ENCODE measurements at regions not wholly inside any gene's neighbourhood (a gene's known extent, or its start where the extent isn't known, plus 50 kb on each side); places are given as distances from the start of the nearest gene placed in this dataset.
"Not testable (repeated sequence)": the region's sequence is repeated elsewhere in the genome, so short reads cannot be mapped to it uniquely, and the experiment has no call there.

- Histone ChIP-seq H3K36me3 (ENCODE audit: control insufficient read depth, insufficient read depth, low read length) (no peaks in the 10 kb centered on the region), H3K4me1 (ENCODE audit: control insufficient read depth, insufficient read depth, low read length) (0 out of 2 replicates have a peak, but pooled peaks cover 4% of the 10 kb centered on the region), H3K27me3 (ENCODE audit: control insufficient read depth, insufficient read depth, low read length) (peaks cover 44% of the 10 kb centered on the region), H3K9ac (ENCODE audit: low read length) (no peak overlapping the region), H3K27ac (ENCODE audit: low read depth, low read length) (no peak overlapping the region), H3K9me3 (ENCODE audit: control insufficient read depth, insufficient read depth, low read depth, low read length) (no peaks in the 10 kb centered on the region), H3K4me3 (ENCODE audit: low read depth, low read length) (no peak overlapping the region)
Observed at GRCh38 chr13:33353646-33354045, 68.1 kb upstream of the STARD13 start.

GRCh38 chr13:33355201-33355895, 69.8 kb upstream of the STARD13 start:
- no peaks in the 10 kb centered on the region for H3K4me1 ChIP-seq (ENCODE audit: control insufficient read depth, insufficient read depth, low read length)
- no peak overlapping the region for H3K27ac ChIP-seq (ENCODE audit: low read depth, low read length)
- H3K9me3 ChIP-seq (ENCODE audit: control insufficient read depth, insufficient read depth, low read depth, low read length): no peaks in the 10 kb centered on the region
- no peak overlapping the region for H3K9ac ChIP-seq (ENCODE audit: low read length)
- H3K36me3 ChIP-seq (ENCODE audit: control insufficient read depth, insufficient read depth, low read length): no peaks in the 10 kb centered on the region
- no peak overlapping the region for H3K4me3 ChIP-seq (ENCODE audit: low read depth, low read length)
- peaks cover 27% of the 10 kb centered on the region for H3K27me3 ChIP-seq (ENCODE audit: control insufficient read depth, insufficient read depth, low read length)

- not testable (repeated sequence) for H3K4me3 ChIP-seq (ENCODE audit: low read depth, low read length); H3K9me3 ChIP-seq (ENCODE audit: control insufficient read depth, insufficient read depth, low read depth, low read length); H3K4me1 ChIP-seq (ENCODE audit: control insufficient read depth, insufficient read depth, low read length)
Observed at GRCh38 chr13:33358076-33358475, 72.5 kb upstream of the STARD13 start.

GRCh38 chr13:33362986-33363727, 77.6 kb upstream of the STARD13 start:
- no peaks in the 10 kb centered on the region for H3K4me1 ChIP-seq (ENCODE audit: control insufficient read depth, insufficient read depth, low read length)
- no peaks in the 10 kb centered on the region for H3K9me3 ChIP-seq (ENCODE audit: control insufficient read depth, insufficient read depth, low read depth, low read length)
- no peak overlapping the region for H3K27ac ChIP-seq (ENCODE audit: low read depth, low read length)
- no peaks in the 10 kb centered on the region for H3K36me3 ChIP-seq (ENCODE audit: control insufficient read depth, insufficient read depth, low read length)
- H3K27me3 ChIP-seq (ENCODE audit: control insufficient read depth, insufficient read depth, low read length): no peaks in the 10 kb centered on the region
- H3K4me3 ChIP-seq (ENCODE audit: low read depth, low read length): no peak overlapping the region
- no peak overlapping the region for H3K9ac ChIP-seq (ENCODE audit: low read length)

More at GRCh38 chr13:33358076-33358475, 72.5 kb upstream of the STARD13 start:
- H3K36me3 ChIP-seq (ENCODE audit: control insufficient read depth, insufficient read depth, low read length); H3K27ac ChIP-seq (ENCODE audit: low read depth, low read length); H3K9ac ChIP-seq (ENCODE audit: low read length); H3K27me3 ChIP-seq (ENCODE audit: control insufficient read depth, insufficient read depth, low read length): not testable (repeated sequence)

DNA sequence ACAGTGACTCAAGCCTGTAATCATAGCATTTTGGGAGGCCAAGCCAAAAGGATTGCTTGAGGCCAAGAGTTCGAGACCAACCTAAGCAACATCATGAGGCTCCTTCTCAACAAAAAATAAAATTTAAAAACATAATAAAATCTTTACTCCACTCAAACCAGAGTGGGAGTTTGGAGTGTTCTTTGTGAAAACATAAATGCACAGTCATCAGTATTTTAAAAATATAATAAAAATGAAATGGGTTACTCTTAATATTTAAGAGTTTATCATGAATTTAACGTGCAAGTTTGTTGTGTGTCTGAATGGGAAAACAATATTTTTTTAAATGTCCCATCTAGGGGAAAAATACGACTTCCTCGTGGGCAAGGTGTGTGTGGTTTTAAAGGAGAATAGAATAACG, 78.6 kb upstream of the STARD13 start:
- H3K36me3 ChIP-seq (ENCODE audit: control insufficient read depth, insufficient read depth, low read length): no peaks in the 10 kb centered on the region
- no peaks in the 10 kb centered on the region for H3K27me3 ChIP-seq (ENCODE audit: control insufficient read depth, insufficient read depth, low read length)
- H3K9ac ChIP-seq (ENCODE audit: low read length): no peak overlapping the region
- H3K4me3 ChIP-seq (ENCODE audit: low read depth, low read length): no peak overlapping the region
- no peaks in the 10 kb centered on the region for H3K4me1 ChIP-seq (ENCODE audit: control insufficient read depth, insufficient read depth, low read length)
- no peak overlapping the region for H3K27ac ChIP-seq (ENCODE audit: low read depth, low read length)
- H3K9me3 ChIP-seq (ENCODE audit: control insufficient read depth, insufficient read depth, low read depth, low read length): no peaks in the 10 kb centered on the region

GRCh38 chr13:33366469-33367062, 81.0 kb upstream of the STARD13 start:
- Histone ChIP-seq H3K4me3 (ENCODE audit: low read depth, low read length) (no peak overlapping the region), H3K4me1 (ENCODE audit: control insufficient read depth, insufficient read depth, low read length) (no peaks in the 10 kb centered on the region), H3K27me3 (ENCODE audit: control insufficient read depth, insufficient read depth, low read length) (no peaks in the 10 kb centered on the region), H3K36me3 (ENCODE audit: control insufficient read depth, insufficient read depth, low read length) (no peaks in the 10 kb centered on the region), H3K9me3 (ENCODE audit: control insufficient read depth, insufficient read depth, low read depth, low read length) (no peaks in the 10 kb centered on the region), H3K27ac (ENCODE audit: low read depth, low read length) (no peak overlapping the region), H3K9ac (ENCODE audit: low read length) (no peak overlapping the region)

GRCh38 chr13:33367171-33367895, 81.8 kb upstream of the STARD13 start:
- no peak overlapping the region for H3K9ac ChIP-seq (ENCODE audit: low read length)

GRCh38 chr13:33367926-33368325, 82.4 kb upstream of the STARD13 start:
- H3K4me3 ChIP-seq (ENCODE audit: low read depth, low read length): no peak overlapping the region
- H3K27ac ChIP-seq (ENCODE audit: low read depth, low read length): no peak overlapping the region
- no peaks in the 10 kb centered on the region for H3K9me3 ChIP-seq (ENCODE audit: control insufficient read depth, insufficient read depth, low read depth, low read length)
- H3K36me3 ChIP-seq (ENCODE audit: control insufficient read depth, insufficient read depth, low read length): no peaks in the 10 kb centered on the region
- no peaks in the 10 kb centered on the region for H3K4me1 ChIP-seq (ENCODE audit: control insufficient read depth, insufficient read depth, low read length)
- no peaks in the 10 kb centered on the region for H3K27me3 ChIP-seq (ENCODE audit: control insufficient read depth, insufficient read depth, low read length)
- H3K9ac ChIP-seq (ENCODE audit: low read length): no peak overlapping the region

More at GRCh38 chr13:33367171-33367895, 81.8 kb upstream of the STARD13 start:
- H3K4me3 ChIP-seq (ENCODE audit: low read depth, low read length): no peak overlapping the region
- H3K27me3 ChIP-seq (ENCODE audit: control insufficient read depth, insufficient read depth, low read length): no peaks in the 10 kb centered on the region
- no peaks in the 10 kb centered on the region for H3K36me3 ChIP-seq (ENCODE audit: control insufficient read depth, insufficient read depth, low read length)
- no peaks in the 10 kb centered on the region for H3K9me3 ChIP-seq (ENCODE audit: control insufficient read depth, insufficient read depth, low read depth, low read length)
- H3K4me1 ChIP-seq (ENCODE audit: control insufficient read depth, insufficient read depth, low read length): no peaks in the 10 kb centered on the region
- H3K27ac ChIP-seq (ENCODE audit: low read depth, low read length): no peak overlapping the region

DNA sequence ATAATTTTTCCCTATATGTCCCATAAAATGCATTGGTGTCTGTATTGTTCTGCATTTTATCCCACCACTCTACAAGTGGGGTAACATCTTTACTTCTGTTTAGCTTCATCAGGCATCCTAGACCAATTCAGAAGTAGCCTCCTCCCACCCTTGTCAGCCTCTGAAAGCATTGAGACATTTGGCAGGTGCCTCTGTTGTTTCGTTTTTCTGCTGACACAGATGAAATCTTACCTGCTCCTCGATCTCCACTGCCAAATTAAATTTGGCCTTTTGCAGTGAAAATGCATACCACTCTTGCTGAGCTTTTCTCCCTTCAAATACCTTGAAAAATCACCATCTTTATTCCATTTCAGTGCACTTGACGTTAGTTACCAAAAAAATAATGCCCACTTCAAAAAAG, 83.5 kb upstream of the STARD13 start:
- Histone ChIP-seq H3K27ac (ENCODE audit: low read depth, low read length) (no peak overlapping the region), H3K27me3 (ENCODE audit: control insufficient read depth, insufficient read depth, low read length) (no peaks in the 10 kb centered on the region), H3K4me3 (ENCODE audit: low read depth, low read length) (no peak overlapping the region), H3K4me1 (ENCODE audit: control insufficient read depth, insufficient read depth, low read length) (no peaks in the 10 kb centered on the region), H3K9me3 (ENCODE audit: control insufficient read depth, insufficient read depth, low read depth, low read length) (no peaks in the 10 kb centered on the region), H3K9ac (ENCODE audit: low read length) (no peak overlapping the region), H3K36me3 (ENCODE audit: control insufficient read depth, insufficient read depth, low read length) (no peaks in the 10 kb centered on the region)

DNA sequence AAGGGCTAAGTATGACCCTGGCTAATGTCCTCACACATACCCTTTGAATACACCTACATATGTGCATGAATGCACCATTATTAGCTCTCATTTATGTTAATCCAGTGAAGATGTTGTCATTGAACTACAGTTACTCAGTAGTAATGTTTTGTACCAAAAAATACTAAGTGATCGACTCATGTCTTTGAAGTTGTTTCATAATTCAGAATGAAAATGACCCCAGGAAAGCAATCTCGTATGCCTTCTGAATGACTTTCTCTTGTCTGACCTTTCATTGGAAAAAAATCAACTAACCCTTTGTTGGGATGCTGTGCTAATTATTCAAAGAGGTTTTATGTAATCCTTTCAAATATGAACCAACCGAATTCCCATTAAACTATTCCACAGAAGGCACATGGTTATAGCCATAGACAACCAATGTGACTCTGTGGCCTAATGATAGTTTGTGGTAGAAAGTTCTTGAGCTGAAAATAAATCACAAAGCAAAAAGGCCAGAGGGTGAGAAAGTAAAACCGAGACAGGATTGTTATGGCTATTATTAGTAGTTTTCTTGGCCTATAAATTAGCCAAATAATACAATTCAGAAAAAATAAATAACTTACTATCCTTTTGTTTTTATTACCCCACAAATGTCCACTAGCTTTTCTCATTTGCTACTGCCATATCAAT, 86.8 kb upstream of the STARD13 start:
- H3K4me1 ChIP-seq (ENCODE audit: control insufficient read depth, insufficient read depth, low read length): no peaks in the 10 kb centered on the region
- no peak overlapping the region for H3K4me3 ChIP-seq (ENCODE audit: low read depth, low read length)
- no peaks in the 10 kb centered on the region for H3K9me3 ChIP-seq (ENCODE audit: control insufficient read depth, insufficient read depth, low read depth, low read length)
- no peaks in the 10 kb centered on the region for H3K27me3 ChIP-seq (ENCODE audit: control insufficient read depth, insufficient read depth, low read length)
- no peak overlapping the region for H3K27ac ChIP-seq (ENCODE audit: low read depth, low read length)
- no peaks in the 10 kb centered on the region for H3K36me3 ChIP-seq (ENCODE audit: control insufficient read depth, insufficient read depth, low read length)
- no peak overlapping the region for H3K9ac ChIP-seq (ENCODE audit: low read length)
